ENCODE measurements at regions not wholly inside any gene's neighbourhood (a gene's known extent, or its start where the extent isn't known, plus 50 kb on each side); places are given as distances from the start of the nearest gene placed in this dataset.

DNA sequence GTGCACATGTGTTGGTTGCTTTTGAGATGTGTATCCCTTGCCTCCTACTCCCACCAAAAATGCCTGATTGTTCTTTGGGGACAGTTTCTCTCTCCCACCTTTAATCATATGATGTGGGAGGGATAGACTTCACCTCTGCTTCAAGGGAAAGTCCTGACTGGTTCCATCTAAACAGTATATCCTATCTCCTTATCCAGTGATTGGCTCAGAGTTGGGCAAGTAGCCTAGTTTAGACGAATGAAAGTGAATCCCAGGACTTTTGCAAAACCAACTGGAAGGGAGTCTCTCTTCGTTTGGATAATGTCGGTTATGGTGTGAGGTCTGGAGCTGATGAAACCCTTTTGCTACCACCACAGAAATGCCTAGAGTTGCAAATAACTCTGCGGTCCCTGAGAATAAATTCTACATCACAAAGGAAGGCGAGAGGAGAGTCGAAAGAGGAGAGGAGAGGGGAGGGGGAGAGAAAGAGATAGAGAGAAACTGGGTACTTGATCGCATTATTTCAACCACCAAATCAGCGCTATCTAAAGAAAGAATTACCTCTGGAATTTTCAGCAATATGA is 77.1 kb upstream of the SALL1 start:
- TF ChIP-seq, protein P1, sequence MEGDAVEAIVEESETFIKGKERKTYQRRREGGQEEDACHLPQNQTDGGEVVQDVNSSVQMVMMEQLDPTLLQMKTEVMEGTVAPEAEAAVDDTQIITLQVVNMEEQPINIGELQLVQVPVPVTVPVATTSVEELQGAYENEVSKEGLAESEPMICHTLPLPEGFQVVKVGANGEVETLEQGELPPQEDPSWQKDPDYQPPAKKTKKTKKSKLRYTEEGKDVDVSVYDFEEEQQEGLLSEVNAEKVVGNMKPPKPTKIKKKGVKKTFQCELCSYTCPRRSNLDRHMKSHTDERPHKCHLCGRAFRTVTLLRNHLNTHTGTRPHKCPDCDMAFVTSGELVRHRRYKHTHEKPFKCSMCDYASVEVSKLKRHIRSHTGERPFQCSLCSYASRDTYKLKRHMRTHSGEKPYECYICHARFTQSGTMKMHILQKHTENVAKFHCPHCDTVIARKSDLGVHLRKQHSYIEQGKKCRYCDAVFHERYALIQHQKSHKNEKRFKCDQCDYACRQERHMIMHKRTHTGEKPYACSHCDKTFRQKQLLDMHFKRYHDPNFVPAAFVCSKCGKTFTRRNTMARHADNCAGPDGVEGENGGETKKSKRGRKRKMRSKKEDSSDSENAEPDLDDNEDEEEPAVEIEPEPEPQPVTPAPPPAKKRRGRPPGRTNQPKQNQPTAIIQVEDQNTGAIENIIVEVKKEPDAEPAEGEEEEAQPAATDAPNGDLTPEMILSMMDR (conservative IDR thresholded peaks at IDR 0.05; ENCODE audit: low read length), result no peak
- no peak for TF ChIP-seq EZH2phosphoT487 (IDR thresholded peaks at IDR 0.05; ENCODE audit: borderline replicate concordance, low read depth, low read length)

All from OCI-LY7 (cell line).